ENCODE measurements at regions not wholly inside any gene's neighbourhood (a gene's known extent, or its start where the extent isn't known, plus 50 kb on each side); places are given as distances from the start of the nearest gene placed in this dataset.

- Histone ChIP-seq H3K4me1 (ENCODE audit: control insufficient read depth, low read length) (peaks cover 21% of the 10 kb centered on the region), H3K79me2 (ENCODE audit: control insufficient read depth, low read length) (no peaks in the 10 kb centered on the region), H3K36me3 (ENCODE audit: control insufficient read depth, low read length) (peaks cover 20% of the 10 kb centered on the region), H3K27ac (ENCODE audit: low read depth, low read length) (no peak overlapping the region), H3K4me3 (ENCODE audit: low read length) (no peak overlapping the region), H3F3A (ENCODE audit: control insufficient read depth, insufficient read depth) (0 out of 2 replicates have a peak, but pooled peaks cover 2% of the 10 kb centered on the region), H3K4me2 (ENCODE audit: low read length) (no peak overlapping the region), H4K20me1 (ENCODE audit: control insufficient read depth, insufficient read depth, low read depth, low read length) (no peaks in the 10 kb centered on the region), H3K27me3 (ENCODE audit: control insufficient read depth, low read length) (no peaks in the 10 kb centered on the region), H3K9me2 (replicated peaks; ENCODE audit: control insufficient read depth, low read length) (no peaks in the 10 kb centered on the region), H3K9me3 (ENCODE audit: control insufficient read depth, insufficient read depth, low read length) (peaks cover 55% of the 10 kb centered on the region)
- TF ChIP-seq CTCF (IDR thresholded peaks at IDR 0.05; ENCODE audit: low read depth, low read length, poor library complexity, severe bottlenecking) = no peak
- TF ChIP-seq EZH2phosphoT487 (IDR thresholded peaks at IDR 0.05; ENCODE audit: borderline replicate concordance, low read length) = no peak
These were observed 337.2 kb upstream of the AJAP1 start for GRCh38 chr1:4317207-4317606.

GRCh38 chr1:4318720-4319119, 335.7 kb upstream of the AJAP1 start:
- H3K36me3 ChIP-seq (ENCODE audit: control insufficient read depth, low read length) = peaks cover 7% of the 10 kb centered on the region
- H4K20me1 ChIP-seq (ENCODE audit: control insufficient read depth, insufficient read depth, low read depth, low read length) = no peaks in the 10 kb centered on the region
- peaks cover 42% of the 10 kb centered on the region for H3K9me3 ChIP-seq (ENCODE audit: control insufficient read depth, insufficient read depth, low read length)
- H3K9me2 ChIP-seq (replicated peaks; ENCODE audit: control insufficient read depth, low read length) = no peaks in the 10 kb centered on the region
- H3K4me2 ChIP-seq (ENCODE audit: low read length) = no peak overlapping the region
- no peak overlapping the region for H3K4me3 ChIP-seq (ENCODE audit: low read length)
- no peak overlapping the region for H3K27ac ChIP-seq (ENCODE audit: low read depth, low read length)
- H3K4me1 ChIP-seq (ENCODE audit: control insufficient read depth, low read length) = peaks cover 9% of the 10 kb centered on the region
- H3F3A ChIP-seq (ENCODE audit: control insufficient read depth, insufficient read depth) = no peaks in the 10 kb centered on the region
- TF ChIP-seq CTCF (IDR thresholded peaks at IDR 0.05; ENCODE audit: low read depth, low read length, poor library complexity, severe bottlenecking) = no peak
- TF ChIP-seq EZH2phosphoT487 (IDR thresholded peaks at IDR 0.05; ENCODE audit: borderline replicate concordance, low read length) = no peak
- H3K27me3 ChIP-seq (ENCODE audit: control insufficient read depth, low read length) = no peaks in the 10 kb centered on the region
- no peaks in the 10 kb centered on the region for H3K79me2 ChIP-seq (ENCODE audit: control insufficient read depth, low read length)

- Histone ChIP-seq H3K9me3 (ENCODE audit: control insufficient read depth, insufficient read depth, low read length) (peaks cover 34% of the 10 kb centered on the region), H3K79me2 (ENCODE audit: control insufficient read depth, low read length) (no peaks in the 10 kb centered on the region), H3K27ac (ENCODE audit: low read depth, low read length) (no peak overlapping the region), H3K36me3 (ENCODE audit: control insufficient read depth, low read length) (no peaks in the 10 kb centered on the region), H3K27me3 (ENCODE audit: control insufficient read depth, low read length) (no peaks in the 10 kb centered on the region), H4K20me1 (ENCODE audit: control insufficient read depth, insufficient read depth, low read depth, low read length) (no peaks in the 10 kb centered on the region), H3K4me2 (ENCODE audit: low read length) (no peak overlapping the region), H3K4me1 (ENCODE audit: control insufficient read depth, low read length) (peaks cover 9% of the 10 kb centered on the region), H3K9me2 (replicated peaks; ENCODE audit: control insufficient read depth, low read length) (no peaks in the 10 kb centered on the region), H3K4me3 (ENCODE audit: low read length) (no peak overlapping the region), H3F3A (ENCODE audit: control insufficient read depth, insufficient read depth) (no peaks in the 10 kb centered on the region)
- TF ChIP-seq EZH2phosphoT487 (IDR thresholded peaks at IDR 0.05; ENCODE audit: borderline replicate concordance, low read length) = no peak
- TF ChIP-seq CTCF (IDR thresholded peaks at IDR 0.05; ENCODE audit: low read depth, low read length, poor library complexity, severe bottlenecking) = no peak
These were observed 334.9 kb upstream of the AJAP1 start for GRCh38 chr1:4319496-4319895.

All from DOHH2 (cell line).